Right lung (tissue), 2 donors: ENCODE measurements at regions not wholly inside any gene's neighbourhood (a gene's known extent, or its start where the extent isn't known, plus 50 kb on each side); places are given as distances from the start of the nearest gene placed in this dataset.

ENCODE experiments used
- DNase-seq, 2 donors: peaks; one replicate each; pipeline ENCODE4 v3.0.0-alpha.2; 2013

- no peak for DNase-seq
Observed at GRCh38 chr10:90588222-90588621, 269.6 kb downstream of the HTR7 start.

GRCh38 chr10:90589825-90590224, 268.0 kb downstream of the HTR7 start:
- DNase-seq: no peak

- no peak for DNase-seq
Observed at GRCh38 chr10:90591629-90592028, 266.2 kb downstream of the HTR7 start.

- DNase-seq: peak; percentile 19 to 43
Observed at GRCh38 chr10:90592638-90593302, 265.1 kb downstream of the HTR7 start.

DNA sequence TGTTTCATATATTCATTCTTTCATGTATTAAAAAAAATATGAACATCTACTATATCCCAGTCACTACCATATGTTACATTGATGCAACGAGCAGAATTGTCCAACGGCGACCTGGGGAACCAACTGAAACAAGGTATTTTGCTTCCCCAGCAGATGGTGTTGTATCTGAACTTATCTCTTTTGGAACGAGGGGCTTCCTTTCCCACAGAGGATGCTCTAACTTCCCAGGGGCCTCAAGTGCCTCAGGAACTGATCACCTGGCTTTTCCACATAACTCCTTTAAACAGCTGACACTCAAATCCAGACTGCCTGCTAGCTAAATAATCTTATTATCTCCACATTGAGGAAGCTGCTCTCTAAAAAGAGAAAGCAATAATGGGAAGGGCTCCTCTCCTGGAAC, 259.3 kb downstream of the HTR7 start:
- DNase-seq: no peak

- DNase-seq: no peak
Observed at GRCh38 chr10:90602862-90603610, 254.8 kb downstream of the HTR7 start.

DNA sequence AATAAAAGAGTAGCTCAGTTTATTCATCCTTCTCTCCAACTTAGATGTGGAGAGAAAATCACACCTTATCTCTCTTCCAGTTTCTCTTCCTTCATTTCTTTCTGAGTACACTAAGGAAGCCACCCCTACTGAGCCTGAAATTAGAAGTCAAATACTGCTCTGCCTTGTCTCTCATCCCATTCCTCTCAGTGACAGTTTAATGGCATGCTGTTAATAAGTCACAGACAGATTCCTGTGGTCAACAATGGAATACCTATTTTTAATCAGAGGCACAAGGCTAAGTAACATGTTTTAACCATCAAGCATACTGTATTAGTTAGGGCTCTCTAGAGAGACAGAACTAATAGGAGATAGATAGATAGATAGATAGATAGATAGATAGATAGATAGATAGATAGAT, 253.2 kb downstream of the HTR7 start:
- no peak for DNase-seq

DNA sequence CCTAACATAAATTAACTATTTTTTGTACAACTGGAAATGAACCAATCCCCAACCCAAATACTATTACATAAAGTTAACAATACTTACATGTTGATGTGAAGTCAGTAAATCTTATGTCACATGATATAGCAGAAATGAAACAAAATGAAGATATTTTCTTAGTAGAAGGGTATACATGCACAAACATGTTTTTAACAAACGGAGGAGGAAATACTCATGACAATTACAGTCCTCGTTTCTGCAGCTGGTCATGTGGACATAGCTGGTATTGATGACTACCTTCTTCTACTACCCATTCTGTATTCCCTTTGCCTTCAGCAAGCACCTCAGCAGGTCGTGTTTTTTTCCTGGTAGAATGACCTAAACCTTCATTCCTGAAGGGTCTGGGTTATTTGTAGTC, 252.3 kb downstream of the HTR7 start:
- no peak for DNase-seq

GRCh38 chr10:90612276-90612675, 245.6 kb downstream of the HTR7 start:
- DNase-seq: no peak

DNA sequence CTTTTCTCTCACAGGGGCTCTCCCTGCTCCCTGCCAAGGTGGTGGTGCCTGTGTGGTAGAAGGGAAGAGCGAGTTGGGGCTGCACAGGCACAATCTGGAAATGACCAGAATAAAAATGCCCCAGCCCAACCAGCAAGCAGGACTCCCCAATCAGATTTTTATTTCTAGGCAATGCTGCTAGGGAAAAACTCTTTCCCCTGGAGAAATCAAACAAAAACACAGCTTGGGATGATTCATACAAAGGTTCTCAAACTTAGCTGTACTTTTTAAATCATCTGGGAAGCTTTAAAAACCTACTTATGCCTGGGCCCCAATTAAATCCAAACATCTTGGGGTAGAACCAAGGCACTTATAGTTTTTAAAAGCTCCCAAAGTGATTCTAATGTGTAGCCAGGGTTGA, 243.2 kb downstream of the HTR7 start:
- DNase-seq: no peak

- no peak for DNase-seq
Observed at GRCh38 chr10:90621577-90621976, 236.3 kb downstream of the HTR7 start.

DNA sequence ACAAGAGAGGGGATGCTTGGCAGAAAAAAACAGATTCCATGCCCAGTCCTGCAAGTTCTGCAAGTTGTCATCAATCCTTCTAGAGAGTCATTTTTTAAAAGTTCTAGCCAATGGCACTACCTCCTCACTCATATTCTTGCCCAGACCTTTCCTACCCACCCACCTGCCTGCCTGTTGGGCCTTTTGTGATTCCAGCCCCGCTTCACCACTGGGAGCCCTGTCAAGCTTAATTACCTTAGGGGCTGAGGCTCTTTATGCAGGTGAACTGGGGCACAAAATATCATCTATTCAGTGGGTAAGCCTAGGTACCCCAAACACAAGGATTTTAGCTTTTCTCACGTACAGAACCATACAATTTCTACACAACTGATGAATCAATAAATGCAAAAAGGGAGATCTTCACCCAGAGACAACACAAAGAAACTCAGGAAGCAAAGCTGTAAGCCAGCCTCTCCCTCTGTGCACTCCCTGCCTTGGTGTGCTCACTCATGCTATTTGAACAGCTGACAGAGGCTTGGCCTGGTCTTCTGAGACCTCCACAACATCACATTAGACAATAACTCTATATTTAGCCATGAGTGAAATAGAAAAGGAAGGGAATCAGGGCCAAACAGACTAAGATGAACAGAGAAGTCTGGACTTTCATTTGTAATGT, 222.6 kb downstream of the HTR7 start:
- no peak for DNase-seq

DNA sequence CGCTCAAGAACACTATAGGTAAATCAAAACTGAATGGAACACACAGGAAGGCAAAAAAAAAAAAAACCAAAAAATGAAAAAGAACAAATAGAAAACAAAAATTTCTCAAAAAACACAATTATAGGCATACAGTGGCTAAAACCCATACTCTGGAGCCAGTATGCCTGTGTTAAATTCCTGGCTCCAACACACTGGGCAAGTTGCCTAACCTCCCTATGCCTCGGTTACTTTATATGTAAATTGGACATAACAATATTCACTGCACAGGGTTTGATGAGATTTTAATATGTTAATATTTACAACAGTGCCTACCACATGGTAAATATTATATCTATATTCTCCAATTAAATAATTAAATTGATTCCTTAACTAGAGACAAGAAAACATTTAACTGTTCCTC, 217.1 kb downstream of the HTR7 start:
- DNase-seq: no peak

GRCh38 chr10:90641731-90642130, 216.1 kb downstream of the HTR7 start:
- DNase-seq: peak in 1 of 2 donors; percentile 23

- peak in 1 of 2 donors; percentile 32 for DNase-seq
Observed at GRCh38 chr10:90642136-90642535, 215.7 kb downstream of the HTR7 start.

- peak in 1 of 2 donors; percentile 7 for DNase-seq
Observed at GRCh38 chr10:90642650-90643049, 215.2 kb downstream of the HTR7 start.

DNA sequence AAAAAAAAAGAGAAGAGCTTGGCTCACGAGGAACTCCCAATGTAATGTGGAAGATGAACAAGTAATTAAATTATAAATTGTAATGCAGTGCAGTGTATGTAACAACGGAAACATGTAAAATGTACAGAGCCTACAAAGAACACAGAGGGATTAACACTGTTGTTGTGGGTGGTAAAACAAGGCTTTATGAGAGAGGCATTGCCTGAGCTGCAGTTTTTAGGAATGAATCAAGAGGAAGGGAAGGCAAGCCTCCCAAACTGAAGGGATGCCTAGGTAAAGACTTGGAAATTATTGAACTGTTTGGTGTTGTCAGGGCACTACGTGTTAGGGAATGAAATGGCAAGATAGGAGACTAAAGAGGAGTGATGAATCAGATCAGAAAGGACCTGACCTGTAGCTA, 213.7 kb downstream of the HTR7 start:
- DNase-seq: no peak

DNA sequence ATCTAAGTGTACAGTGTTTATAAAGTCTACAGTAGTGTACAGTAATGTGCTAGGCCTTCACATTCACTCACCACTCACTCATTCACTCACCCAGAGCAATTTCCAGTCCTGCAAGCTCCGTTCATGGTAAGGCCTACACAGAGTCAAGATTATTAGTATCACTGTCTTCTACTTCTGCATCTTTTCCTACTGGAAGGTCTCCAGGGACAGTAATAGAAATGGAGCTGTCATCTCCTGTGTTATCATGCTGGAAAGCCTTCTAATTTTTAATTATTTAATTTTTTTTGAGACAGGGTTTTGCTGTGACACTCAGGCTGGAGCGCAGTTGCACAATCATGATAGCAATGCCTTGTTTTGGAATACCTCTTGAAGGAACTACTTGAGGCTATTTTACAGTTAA, 207.0 kb downstream of the HTR7 start:
- DNase-seq: no peak

- DNase-seq: no peak
Observed at GRCh38 chr10:90652519-90652918, 205.3 kb downstream of the HTR7 start.

DNA sequence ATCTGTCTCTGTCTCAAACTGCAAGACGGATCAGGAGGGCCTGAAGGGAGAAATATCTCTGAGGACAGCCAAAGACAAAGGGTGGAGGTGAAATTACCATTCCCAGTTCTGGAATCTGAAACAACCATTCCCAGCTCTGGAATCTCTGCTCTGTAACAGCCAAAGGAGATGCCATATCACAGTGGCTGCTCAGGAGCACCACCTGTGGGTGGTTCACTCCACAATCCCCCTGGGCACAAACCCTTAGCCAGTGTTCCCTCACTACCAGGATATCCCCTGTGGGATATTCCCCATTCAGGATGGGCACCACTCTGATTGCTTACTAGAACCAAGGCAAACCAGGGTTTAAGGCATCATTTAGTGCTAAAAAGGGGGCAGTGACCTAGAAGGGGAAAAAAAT, 199.0 kb downstream of the HTR7 start:
- DNase-seq: no peak

- no peak for DNase-seq
Observed at GRCh38 chr10:90665905-90666662, 191.8 kb downstream of the HTR7 start.

DNA sequence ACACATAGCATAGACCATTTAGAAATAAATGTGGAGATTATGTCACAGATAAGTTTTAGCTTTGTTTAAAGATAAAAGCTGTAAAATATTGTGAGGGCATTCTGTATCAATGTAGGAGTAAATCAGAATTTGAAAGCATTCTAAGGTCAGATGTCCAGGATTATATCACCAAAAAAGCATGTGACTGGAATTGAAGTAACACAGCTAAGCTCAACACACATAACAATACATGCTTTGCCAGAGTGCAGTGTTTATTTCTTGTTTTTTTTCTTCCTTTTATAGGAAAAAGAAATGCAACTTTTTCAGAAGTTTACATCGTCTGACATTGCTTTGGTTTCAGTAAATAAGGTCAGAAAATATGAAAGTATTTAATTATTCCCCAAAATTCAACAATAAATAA, 183.4 kb downstream of the HTR7 start:
- DNase-seq: no peak
